OCI-LY3 (cell line): ENCODE measurements at regions not wholly inside any gene's neighbourhood (a gene's known extent, or its start where the extent isn't known, plus 50 kb on each side); places are given as distances from the start of the nearest gene placed in this dataset.
"Not testable (repeated sequence)": the region's sequence is repeated elsewhere in the genome, so short reads cannot be mapped to it uniquely, and the experiment has no call there.

Source experiments
- H2AFZ ChIP-seq: fragments of 200-600, 300-600 bp; shearing (Covaris generic); 2 replicates; pipeline ENCODE4 v1.6.0; 2014; ENCODE audit warnings: antibody characterized with exemption, low read depth, low read length
- H3K27ac ChIP-seq: fragments of 200-600, 300-600 bp; sonication (generic); 2 replicates; pipeline ENCODE4 v1.5.1; 2014; ENCODE audit warnings: mild to moderate bottlenecking, low read length, moderate library complexity, mixed read lengths
- H3K27me3 ChIP-seq: fragments of 200-600, 300-600 bp; sonication (generic); 2 replicates; pipeline ENCODE4 v1.6.1; 2014; ENCODE audit warnings: low read depth, low read length, mixed read lengths
- H3K36me3 ChIP-seq: fragments of 200-600, 300-600 bp; sonication (generic); replicated peaks from 2 replicates; pipeline ENCODE3; 2014; ENCODE audit warnings: low read depth, low read length, mixed read lengths
- H3K4me1 ChIP-seq: fragments of 300-600, 200-600 bp; sonication (generic); 2 replicates; pipeline ENCODE4 v1.6.1; 2014; ENCODE audit warnings: low read length, mixed read lengths
- H3K4me2 ChIP-seq: fragments of 200-600, 300-600 bp; sonication (generic); 2 replicates; pipeline ENCODE4 v1.6.1; 2014; ENCODE audit warnings: low read length, mixed read lengths
- H3K4me3 ChIP-seq: fragments of 300-600, 200-600 bp; sonication (generic); 2 replicates; pipeline ENCODE4 v1.5.1; 2014; ENCODE audit warnings: antibody characterized with exemption, mild to moderate bottlenecking, low read length, moderate library complexity
- H3K79me2 ChIP-seq: fragments of 300-600, 200-600 bp; shearing (Covaris generic); 2 replicates; pipeline ENCODE4 v1.6.1; 2014; ENCODE audit warnings: mild to moderate bottlenecking, low read length, mixed read lengths
- H3K9ac ChIP-seq: fragments of 300-600, 200-600 bp; shearing (Covaris generic); 2 replicates; pipeline ENCODE4 v1.6.0; 2014; ENCODE audit warnings: mild to moderate bottlenecking, low read length, moderate library complexity
- H3K9me3 ChIP-seq: fragments of 200-600, 300-600 bp; shearing (Covaris generic); 2 replicates; pipeline ENCODE4 v1.6.1; 2014; ENCODE audit warnings: low read length, mixed read lengths; ENCODE audit not compliant: insufficient read depth
- H4K20me1 ChIP-seq: fragments of 200-600, 300-600 bp; sonication (generic); 2 replicates; pipeline ENCODE4 v1.6.1; 2016; ENCODE audit warnings: low read length, mixed read lengths; ENCODE audit not compliant: insufficient read depth
- CTCF ChIP-seq: fragments of 200-600, 300-600 bp; sonication (generic); IDR thresholded peaks from 2 replicates; pipeline ENCODE4 v1.5.1; 2014; ENCODE audit warnings: antibody characterized with exemption, low read length, low read depth
- EZH2phosphoT487 ChIP-seq: fragments of 200-600 bp; shearing (Covaris generic); IDR thresholded peaks from 2 replicates; pipeline ENCODE4 v1.6.1; 2018; ENCODE audit warnings: antibody characterized with exemption, mixed run types, low read depth

DNA sequence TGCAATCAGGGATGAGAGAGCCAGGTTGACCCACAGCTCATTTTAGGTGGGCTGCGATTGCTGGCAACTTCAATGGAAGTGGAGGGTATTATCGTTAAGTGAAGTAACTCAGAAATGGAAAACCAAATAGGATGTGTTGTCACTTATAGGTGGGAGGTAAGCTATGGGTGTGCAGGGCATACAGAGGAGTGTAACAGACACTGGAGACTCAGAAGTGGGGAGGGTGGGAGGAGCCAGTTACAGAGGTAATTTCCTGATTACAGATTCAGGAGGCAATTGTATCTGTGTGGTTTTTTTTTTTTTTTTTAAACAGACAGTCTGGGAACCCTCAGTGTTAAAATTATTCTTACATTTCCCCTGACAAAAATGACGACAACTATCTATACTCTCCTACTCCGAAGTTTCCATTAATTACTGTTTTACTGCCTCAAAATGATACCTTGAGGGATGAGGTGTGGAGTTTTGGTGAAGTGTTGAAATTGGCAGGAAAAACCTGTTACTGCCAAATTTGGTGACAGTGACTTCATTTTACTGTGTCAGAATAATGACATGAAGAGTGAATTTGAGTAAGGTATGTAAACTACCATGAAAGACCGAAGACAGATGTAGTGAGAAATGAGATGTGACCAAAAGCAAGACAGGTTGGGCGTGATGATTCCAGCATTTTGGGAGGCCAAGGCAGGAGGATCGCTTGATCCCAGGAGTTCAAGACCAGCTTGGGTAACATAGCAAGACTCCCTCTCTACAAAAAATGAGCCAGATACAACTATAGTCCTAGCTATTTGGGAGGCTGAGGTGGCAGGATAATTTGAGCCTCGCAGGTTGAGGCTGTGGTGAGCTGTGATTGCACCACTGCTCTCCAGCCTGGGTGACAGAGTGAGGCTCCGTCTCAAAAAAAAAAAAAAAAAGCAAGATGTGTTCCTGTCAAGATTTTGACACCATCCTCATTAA lies 415.0 kb upstream of the AMELY start:
- TF ChIP-seq EZH2phosphoT487 = no peak
- no peak for TF ChIP-seq CTCF
- Histone ChIP-seq H3K9ac (no peak overlapping the region), H3K27me3 (no peaks in the 10 kb centered on the region), H2AFZ (no peak overlapping the region), H3K9me3 (no peaks in the 10 kb centered on the region), H3K36me3 (peaks cover 6% of the 10 kb centered on the region), H3K4me1 (no peaks in the 10 kb centered on the region), H3K27ac (no peak overlapping the region), H3K4me3 (no peak overlapping the region), H4K20me1 (no peaks in the 10 kb centered on the region), H3K4me2 (no peak overlapping the region), H3K79me2 (peaks cover 22% of the 10 kb centered on the region)

GRCh38 chrY:7325531-7325930 lies 414.0 kb upstream of the AMELY start:
- H3K4me2 ChIP-seq = no peak overlapping the region
- H3K36me3 ChIP-seq = peaks cover 6% of the 10 kb centered on the region
- no peaks in the 10 kb centered on the region for H4K20me1 ChIP-seq
- no peak overlapping the region for H3K27ac ChIP-seq
- no peaks in the 10 kb centered on the region for H3K27me3 ChIP-seq
- no peak overlapping the region for H3K4me3 ChIP-seq
- H3K4me1 ChIP-seq = no peaks in the 10 kb centered on the region
- H3K9ac ChIP-seq = no peak overlapping the region
- H3K9me3 ChIP-seq = no peaks in the 10 kb centered on the region
- TF ChIP-seq CTCF = no peak
- no peak for TF ChIP-seq EZH2phosphoT487
- H3K79me2 ChIP-seq = peaks cover 26% of the 10 kb centered on the region
- H2AFZ ChIP-seq = no peak overlapping the region

DNA sequence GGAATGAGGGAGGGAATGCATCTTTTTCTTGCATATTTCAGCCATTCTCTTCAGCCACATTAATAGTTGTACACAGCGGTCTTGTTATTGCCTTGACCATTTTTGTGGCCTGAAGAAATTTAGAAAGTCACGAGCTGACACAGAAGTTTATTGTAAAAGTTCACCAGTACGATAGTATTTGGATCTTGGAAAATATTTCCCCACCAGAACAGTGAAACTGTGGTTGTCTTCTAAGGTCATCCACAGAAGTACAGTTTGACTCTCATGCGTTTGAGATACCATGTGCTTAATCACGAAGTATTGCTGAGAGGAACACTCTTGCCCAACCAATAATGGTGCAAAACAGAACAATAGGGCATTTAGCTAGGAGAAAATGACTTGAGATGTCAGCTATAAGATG lies 409.2 kb upstream of the AMELY start:
- H3K4me1 ChIP-seq = peaks cover 9% of the 10 kb centered on the region
- TF ChIP-seq CTCF = no peak
- no peak for TF ChIP-seq EZH2phosphoT487
- H3K9ac ChIP-seq = no peak overlapping the region
- peaks cover 8% of the 10 kb centered on the region for H4K20me1 ChIP-seq
- no peak overlapping the region for H2AFZ ChIP-seq
- H3K9me3 ChIP-seq = no peaks in the 10 kb centered on the region
- no peak overlapping the region for H3K27ac ChIP-seq
- H3K4me3 ChIP-seq = no peak overlapping the region
- peaks cover 63% of the 10 kb centered on the region for H3K79me2 ChIP-seq
- H3K36me3 ChIP-seq = peaks cover 6% of the 10 kb centered on the region
- no peaks in the 10 kb centered on the region for H3K27me3 ChIP-seq
- no peak overlapping the region for H3K4me2 ChIP-seq

- not testable (repeated sequence) for H3K27me3 ChIP-seq, H4K20me1 ChIP-seq, H3K9ac ChIP-seq, H3K4me1 ChIP-seq, H3K27ac ChIP-seq, H3K4me2 ChIP-seq, H3K9me3 ChIP-seq, H3K4me3 ChIP-seq, H2AFZ ChIP-seq, H3K36me3 ChIP-seq
- H3K79me2 ChIP-seq = peaks cover 64% of the 10 kb centered on the region
Measured at GRCh38 chrY:7320171-7320570, 408.6 kb upstream of the AMELY start.
